ENCODE measurements at regions not wholly inside any gene's neighbourhood (a gene's known extent, or its start where the extent isn't known, plus 50 kb on each side); places are given as distances from the start of the nearest gene placed in this dataset.
A peak's percentile ranks its signal among the peaks of the same experiment; 100 is the strongest.

- no peak for DNase-seq (ENCODE audit: low spot score)
These were observed 87.3 kb upstream of the RAB4A start for GRCh38 chr1:229183588-229183987.

- DNase-seq (ENCODE audit: low spot score), result no peak
These were observed 86.8 kb upstream of the RAB4A start for GRCh38 chr1:229184066-229184465.

GRCh38 chr1:229185963-229186362 is 84.9 kb upstream of the RAB4A start:
- DNase-seq (ENCODE audit: low spot score), result no peak

GRCh38 chr1:229186373-229187056 is 84.4 kb upstream of the RAB4A start:
- no peak for DNase-seq (ENCODE audit: low spot score)

GRCh38 chr1:229190057-229190575 is 80.8 kb upstream of the RAB4A start:
- DNase-seq (ENCODE audit: low spot score), result no peak

- no peak for DNase-seq (ENCODE audit: low spot score)
These were observed 79.7 kb upstream of the RAB4A start for GRCh38 chr1:229191066-229191674.

- DNase-seq (ENCODE audit: low spot score), result no peak
These were observed 78.9 kb upstream of the RAB4A start for GRCh38 chr1:229192031-229192430.

- DNase-seq (ENCODE audit: low spot score), result no peak
These were observed 78.1 kb upstream of the RAB4A start for GRCh38 chr1:229192853-229193252.

GRCh38 chr1:229194096-229194495 is 76.8 kb upstream of the RAB4A start:
- DNase-seq (ENCODE audit: low spot score), result no peak

GRCh38 chr1:229195246-229195645 is 75.7 kb upstream of the RAB4A start:
- no peak for DNase-seq (ENCODE audit: low spot score)

- no peak for DNase-seq (ENCODE audit: low spot score)
These were observed 74.3 kb upstream of the RAB4A start for GRCh38 chr1:229196404-229197264.

GRCh38 chr1:229197265-229197585 is 73.7 kb upstream of the RAB4A start:
- DNase-seq (ENCODE audit: low spot score), result no peak

- no peak for DNase-seq (ENCODE audit: low spot score)
These were observed 71.4 kb upstream of the RAB4A start for GRCh38 chr1:229199261-229200243.

GRCh38 chr1:229203030-229203751 is 67.7 kb upstream of the RAB4A start:
- peak; percentile 47 for DNase-seq (ENCODE audit: low spot score)

GRCh38 chr1:229203991-229204632 is 66.8 kb upstream of the RAB4A start:
- no peak for DNase-seq (ENCODE audit: low spot score)

- peak; percentile 76 for DNase-seq (ENCODE audit: low spot score)
These were observed 65.8 kb upstream of the RAB4A start for GRCh38 chr1:229204921-229205777.

GRCh38 chr1:229205854-229206253 is 65.1 kb upstream of the RAB4A start:
- peak; percentile 70 for DNase-seq (ENCODE audit: low spot score)

GRCh38 chr1:229207916-229208315 is 63.0 kb upstream of the RAB4A start:
- no peak for DNase-seq (ENCODE audit: low spot score)

GRCh38 chr1:229208481-229208880 is 62.4 kb upstream of the RAB4A start:
- no peak for DNase-seq (ENCODE audit: low spot score)

GRCh38 chr1:229209386-229209785 is 61.5 kb upstream of the RAB4A start:
- DNase-seq (ENCODE audit: low spot score), result no peak
